Kasumi-1 (cell line): ENCODE measurements at regions not wholly inside any gene's neighbourhood (a gene's known extent, or its start where the extent isn't known, plus 50 kb on each side); places are given as distances from the start of the nearest gene placed in this dataset.

Source experiments
- DNase-seq, 2 experiments: peaks; one replicate each; lab custom pipeline; 2025; lab: John Stamatoyannopoulos, UW

DNA sequence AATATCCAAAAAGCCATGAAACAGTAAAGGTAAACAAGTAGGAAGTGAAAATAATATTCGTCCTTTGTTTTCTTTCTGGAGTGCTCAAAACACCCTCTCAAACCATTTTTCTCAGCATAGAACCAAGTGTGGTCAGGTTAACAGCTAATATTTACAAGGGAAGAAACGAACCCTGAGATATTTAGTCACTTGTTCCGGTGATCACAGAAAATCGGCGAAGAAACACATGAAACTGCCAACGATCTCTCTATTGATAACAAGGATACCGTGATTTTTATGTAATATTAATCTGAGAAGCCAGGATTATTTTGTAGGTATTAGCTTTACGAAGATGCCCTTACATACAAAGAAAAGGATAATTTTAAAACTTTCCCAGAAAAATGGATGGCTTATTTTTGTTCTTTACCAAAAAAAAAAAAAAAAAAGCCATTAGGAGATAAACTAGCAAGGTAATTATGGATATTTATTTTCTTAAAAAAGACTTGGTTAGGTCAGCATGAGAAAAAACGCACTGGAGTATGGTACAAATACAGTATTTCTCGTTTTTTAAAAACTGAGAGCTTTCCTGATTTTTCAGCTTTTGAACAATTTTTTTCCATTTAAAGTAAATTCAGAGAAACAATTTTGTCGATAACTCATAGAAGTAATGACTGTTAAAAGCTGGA is 107.3 kb upstream of the HNRNPU start:
- DNase-seq = peak in 1 of 2 experiments; percentile 53

DNA sequence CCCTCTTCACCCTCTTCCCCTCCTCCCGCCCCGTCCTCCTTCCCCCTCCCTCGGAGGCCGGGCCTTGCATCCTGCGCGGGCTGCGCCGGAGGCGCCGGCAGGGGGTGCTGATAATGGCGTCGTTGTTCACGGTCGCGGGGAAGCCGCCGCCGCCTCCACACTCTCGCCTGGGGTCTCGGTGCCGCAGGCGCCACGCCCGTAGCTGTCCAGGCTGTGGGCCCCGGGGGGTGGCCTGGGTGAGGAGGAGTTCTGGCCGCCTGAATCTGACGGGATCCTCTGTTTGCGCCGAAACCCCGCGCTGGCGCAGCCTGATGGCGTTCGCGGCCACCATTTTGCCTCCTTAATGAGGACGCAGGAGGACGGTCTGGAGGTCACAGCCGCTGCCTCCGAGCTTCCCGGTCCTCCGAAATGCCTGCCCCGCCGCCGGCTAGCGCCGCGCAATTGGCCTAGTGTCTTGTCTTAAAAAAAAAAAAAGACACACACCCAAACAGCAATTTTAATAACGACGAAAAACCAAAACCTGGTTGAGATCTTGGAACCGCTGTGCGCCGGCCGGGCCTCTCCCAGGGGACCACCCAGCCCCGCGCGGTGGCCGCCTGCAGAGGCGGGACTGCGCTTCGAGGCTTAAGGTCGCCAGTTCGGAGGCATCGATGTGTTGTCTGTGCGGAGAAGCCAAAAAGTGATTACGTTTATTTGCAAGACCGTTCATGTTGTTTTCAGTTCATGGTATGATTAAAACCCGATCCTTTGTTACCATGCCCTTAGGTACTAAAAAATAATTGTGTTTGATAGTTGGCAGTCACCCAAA is 106.6 kb upstream of the HNRNPU start:
- peak; percentile 89 to 90 for DNase-seq

DNA sequence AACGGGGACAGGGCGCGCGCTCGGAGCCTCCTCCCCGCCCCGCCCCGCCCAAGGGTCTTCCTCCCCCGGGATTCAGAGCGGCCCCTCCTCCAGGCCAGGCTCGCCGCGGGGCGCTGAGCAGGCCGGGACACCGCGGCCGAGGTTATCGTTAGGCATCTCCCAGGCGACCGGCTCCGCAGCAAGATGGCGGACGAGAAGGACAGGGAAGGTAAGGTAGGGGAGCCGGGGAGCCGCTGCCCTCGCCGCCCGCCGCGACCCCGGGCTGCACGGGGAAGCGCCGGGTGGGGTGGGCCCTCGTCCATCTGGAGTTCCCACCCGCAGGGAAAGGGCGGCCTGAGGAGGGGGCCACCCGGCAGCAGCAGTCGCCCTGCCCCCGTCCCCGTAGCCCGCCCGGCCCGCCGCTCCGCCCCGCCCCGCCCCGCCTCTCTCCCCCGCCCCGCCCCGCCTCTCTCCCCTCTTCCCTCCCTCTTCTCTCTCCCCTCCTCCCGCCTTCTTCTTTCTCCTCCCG is 105.9 kb upstream of the HNRNPU start:
- DNase-seq = peak; percentile 77 to 81

DNA sequence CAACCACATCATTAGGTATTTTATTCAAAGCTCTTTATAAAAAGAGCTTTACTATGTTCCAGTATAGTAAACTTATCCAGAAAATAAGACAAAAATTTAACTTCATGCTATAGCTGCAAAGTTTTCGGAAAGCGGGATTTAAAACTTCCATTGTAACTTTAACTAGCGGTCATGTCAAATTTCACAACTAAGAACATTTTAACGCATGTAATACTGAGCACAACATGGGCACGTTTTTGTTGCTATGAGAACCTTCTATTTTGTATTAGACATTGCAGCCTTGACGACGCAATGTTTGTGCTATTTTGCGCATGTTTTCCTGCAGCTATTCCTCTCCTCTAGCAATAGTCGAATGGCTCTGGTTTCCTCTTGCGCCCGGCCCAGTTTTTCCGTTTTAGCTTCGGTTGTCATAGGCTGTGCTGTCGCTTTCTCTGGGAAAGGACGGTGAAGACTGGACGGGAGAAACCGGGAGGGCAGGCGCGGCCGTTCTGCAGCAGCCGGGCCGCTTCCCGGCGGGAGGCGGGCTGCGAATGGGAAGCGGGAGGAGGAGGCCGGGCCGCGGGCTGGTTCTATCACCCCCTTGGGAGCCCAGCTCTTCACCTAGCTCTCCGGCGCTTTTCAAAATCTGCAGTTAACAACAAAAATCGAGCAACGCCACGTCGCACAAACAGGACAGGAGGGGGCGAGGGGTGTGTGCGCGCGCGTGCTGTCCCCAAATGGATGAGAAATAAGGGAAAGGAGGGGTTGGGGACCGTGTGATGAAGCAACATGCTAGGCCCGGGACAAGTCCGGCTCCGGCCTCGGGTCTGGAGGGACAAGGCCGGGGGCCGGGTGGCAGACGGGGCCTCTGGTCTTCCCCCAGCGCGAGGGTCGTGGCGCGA is 105.3 kb upstream of the HNRNPU start:
- DNase-seq = peak; percentile 83 to 84

DNA sequence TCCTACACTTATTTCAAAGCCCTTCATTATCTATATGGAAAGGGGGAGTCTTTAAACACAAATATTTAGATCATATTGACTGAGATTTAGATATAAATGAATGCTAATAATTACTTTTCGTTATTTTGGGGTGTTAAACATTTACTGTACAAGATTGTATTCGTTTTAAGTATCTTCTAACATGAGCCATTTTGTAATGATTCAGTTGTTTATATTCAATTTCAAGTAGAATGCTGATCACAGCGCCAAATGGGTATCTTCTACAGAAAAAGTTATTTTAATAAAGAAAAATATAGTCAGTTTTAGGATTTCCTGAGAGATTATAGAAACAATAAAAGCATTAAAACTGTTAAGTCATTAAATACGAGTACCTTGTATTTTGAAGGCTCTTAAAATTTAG is 104.5 kb upstream of the HNRNPU start:
- no peak for DNase-seq

DNA sequence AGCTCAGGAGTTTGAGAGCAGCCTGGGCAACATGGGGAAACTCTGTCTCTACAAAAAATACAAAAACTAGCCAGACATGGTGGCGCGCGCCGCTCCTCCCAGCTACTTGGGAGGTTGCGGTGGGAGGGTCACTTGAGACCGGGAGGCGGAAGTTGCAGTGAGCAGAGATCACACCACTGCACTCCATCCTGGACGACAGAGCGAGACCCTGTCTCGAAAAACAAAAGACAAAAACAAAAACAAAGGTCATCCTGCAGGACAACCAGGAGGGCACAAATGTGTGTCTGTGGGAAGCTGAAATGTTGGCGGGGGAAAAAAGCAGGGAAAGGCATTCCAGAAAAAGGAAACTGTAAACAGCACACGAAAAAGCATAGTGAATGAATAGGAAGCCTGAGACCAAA is 104.1 kb upstream of the HNRNPU start:
- no peak for DNase-seq

DNA sequence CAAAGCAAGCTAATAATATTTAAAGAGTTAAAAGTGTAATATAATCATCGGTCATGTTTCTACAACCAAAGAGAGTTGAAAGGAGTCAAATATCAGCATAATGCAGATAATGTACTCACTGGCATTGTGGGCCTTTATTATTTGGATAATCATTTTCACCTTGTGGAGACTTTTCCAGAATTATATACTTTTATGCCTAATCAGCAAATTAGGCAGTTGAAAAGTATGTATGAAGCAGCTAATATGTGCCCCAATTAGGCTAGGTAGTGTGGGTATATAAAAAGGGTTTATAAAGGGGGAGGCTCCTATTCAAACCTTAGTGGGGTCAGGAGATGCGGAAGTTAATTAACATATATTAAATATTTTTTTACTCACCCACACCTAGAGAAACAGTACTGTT is 102.8 kb upstream of the HNRNPU start:
- DNase-seq = no peak

DNA sequence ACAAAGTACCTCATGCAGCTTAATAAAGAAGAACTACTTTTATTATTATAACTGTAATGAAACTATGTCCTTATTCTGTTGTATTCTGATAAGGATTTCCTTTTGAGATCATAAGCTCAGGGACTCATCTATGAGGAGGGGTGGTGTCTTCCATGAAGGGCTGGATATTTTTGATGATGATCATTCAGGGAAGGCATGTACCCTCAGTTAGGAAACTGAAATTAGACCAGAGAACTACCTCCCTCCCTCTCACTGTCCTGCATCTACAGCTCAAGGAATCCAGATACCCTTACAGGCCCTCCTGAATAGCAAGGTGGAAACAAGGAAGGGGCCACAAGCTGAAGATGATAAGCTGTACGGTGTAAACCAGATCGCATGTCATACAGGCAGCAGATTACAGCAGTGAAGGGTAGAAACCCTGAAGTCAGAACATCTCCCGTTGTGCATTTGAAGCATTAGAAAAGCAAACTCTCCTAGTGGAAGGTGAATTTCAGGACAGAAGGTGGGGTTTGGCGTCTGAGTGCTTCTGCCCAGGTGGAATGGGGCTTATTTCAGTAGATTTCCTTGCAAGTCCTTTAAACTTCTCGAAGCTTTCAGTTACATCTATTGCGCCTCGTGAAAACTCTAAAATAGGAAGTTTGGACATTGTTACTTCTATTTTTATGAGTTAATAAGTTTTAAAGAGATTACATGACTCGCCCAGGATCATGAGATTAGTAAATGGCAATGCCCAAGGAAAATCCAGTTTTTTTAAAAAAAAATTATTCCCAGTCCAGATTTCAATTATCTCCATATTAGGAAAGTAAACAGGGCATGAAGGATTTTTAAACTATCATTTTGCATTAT is 101.1 kb upstream of the HNRNPU start:
- DNase-seq = no peak

DNA sequence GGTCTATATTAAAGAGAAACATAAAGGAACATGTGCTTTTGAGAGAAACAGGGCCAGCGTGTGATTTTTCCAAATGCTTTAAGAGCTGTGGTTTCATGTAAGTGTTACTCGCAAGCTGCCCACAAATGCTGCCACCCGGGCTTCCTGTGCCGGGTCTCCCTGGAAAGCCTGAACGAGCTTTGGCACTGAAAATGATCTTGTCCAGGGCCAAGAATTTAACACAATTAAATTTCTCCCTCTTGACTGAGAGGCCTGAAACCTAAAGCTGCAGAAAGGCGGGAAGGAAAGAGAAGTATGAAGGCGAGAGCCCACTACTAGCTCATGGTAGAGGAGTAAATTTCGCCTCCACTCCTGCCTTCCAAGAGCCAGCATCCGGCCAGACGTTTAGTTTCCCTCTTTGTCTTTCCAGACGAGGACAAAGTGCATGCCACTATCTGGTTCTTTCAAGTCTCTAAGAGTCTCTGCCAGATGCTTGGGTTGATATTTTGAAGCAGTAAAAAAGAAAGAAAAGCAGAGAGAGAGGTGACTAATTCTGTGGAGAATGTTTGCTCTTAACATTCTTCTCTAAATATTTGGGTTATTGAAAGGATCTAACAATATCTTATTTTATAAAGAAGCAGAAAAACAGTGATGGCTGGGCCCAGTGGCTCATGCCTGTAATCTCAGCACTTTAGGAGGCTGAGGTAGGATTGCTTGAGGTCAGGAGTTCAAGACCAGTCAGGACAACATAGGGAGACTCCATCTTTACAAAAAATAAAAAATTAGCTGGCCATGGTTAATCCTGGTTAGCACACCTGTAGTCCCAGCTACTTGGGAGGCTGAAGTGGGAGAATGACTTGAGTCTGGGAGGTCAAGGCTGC is 100.0 kb upstream of the HNRNPU start:
- DNase-seq = peak; percentile 34 to 43

DNA sequence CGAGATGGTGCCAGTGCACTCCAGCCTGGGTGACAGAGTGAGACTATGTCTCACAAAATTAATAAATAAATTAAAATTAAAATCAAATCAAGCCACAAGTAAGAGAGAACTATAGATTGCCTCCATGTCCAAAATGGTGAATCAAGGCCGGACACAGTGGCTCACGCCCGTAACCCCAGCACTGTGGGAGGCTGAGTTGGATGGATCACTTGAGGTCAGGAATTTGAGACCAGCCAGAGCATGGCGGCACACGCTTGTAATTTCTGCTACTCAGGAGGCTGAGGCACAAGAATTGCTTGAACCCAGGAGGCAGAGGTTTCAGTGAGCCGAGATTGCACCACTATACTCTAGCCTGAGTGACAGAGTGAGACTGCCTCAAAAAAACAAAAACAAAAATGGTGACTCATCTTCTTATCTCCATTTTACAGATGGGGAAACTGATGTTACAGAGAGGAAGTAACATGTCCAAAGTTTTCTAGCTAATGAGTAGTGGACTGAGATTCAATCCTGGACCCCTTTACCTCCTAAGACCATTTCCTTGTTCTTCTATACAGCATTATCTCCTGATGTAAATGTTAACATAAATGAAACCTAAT is 99.0 kb upstream of the HNRNPU start:
- DNase-seq = no peak

DNA sequence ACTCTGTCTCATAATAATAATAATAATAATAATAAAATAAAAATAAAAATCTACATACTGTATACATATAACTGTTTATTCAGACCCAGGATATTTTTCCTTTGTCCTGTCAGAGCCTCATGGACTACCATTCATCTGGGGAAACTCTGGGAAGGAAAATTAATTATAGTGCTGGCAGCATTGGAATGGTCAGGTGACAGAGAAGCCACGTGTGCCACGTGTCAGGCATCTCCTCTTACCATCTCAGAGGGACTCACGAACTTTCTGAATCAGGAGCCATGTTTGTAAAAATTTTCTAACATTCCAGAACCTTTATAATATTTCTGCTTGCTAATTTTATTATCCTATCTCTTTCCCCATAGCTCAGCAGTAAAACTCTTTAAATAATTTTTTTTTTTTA is 97.8 kb upstream of the HNRNPU start:
- DNase-seq = no peak

DNA sequence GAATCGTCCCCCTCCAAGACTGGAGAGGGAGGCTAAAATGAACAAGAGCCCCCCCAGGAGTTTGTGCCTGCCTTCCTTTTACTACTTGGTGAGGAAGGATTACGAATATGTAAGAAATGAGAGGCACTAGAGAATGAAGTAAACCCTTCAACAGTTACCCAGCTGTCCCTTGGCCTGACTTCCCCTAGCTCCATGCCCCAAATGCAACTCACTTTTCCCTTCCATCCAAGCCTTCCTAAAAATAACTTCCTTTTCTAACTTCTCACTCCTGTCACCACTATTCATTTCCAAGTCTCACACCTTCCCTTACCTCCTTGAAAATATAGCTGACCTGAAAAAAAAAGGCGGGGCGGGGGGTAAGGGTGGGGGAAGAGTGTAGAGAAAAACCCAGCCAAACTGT is 96.6 kb upstream of the HNRNPU start:
- DNase-seq = no peak

DNA sequence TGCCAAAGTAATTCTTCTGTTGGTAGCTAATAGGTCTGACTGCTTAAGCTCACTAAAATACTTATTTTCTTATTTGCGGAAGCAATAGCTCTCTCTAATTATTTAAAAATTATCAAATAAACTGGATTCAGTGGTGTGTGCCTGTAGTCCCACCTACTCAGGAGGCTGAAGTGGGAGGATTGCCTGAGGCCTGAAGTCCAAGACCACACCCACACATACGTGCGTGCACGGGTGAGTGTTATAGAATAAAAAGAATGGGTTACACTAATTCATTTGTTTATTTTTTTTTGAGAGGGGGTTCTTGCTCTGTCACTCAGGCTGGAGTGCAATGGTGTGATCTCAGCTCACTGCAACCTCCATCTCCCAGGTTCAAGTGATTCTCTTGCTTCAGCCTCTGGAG is 94.2 kb upstream of the HNRNPU start:
- no peak for DNase-seq

DNA sequence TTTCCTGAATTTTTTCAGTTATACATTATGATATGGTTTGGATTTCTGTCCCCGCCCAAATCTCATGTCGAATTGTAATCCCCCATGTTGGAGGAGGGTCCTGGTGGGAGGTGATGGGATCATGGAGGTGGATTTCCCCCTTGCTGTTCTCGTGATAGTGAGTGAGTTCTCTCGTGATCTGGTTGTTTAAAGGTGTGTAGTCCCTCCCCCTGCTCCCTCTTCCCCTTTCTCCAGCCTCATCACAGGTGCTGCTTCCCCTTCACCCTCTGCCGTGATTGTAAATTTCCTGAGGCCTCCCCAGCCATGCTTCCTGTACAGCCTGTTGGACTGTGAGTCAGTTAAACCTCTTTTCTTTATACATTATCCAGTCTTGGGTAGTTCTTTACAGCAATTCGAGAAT is 93.2 kb upstream of the HNRNPU start:
- no peak for DNase-seq

DNA sequence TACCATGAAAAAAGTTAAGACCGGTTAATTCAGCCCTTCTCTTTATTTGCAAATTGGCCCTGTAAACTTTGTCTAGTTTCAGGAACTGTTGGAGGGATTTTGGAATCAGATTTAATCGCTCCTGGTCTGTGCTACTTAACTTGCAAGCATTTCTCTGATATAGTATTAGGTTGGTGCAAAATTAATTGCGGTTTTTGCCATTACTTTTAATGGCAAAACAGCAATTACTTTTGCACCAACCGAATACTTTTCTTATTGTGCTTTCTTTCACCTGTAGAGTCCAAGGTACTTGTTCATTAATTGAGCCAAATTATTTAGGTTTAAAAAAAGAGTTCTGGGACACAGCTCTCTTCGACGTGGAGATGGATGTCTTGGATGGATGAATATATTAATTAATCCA is 92.8 kb upstream of the HNRNPU start:
- no peak for DNase-seq

DNA sequence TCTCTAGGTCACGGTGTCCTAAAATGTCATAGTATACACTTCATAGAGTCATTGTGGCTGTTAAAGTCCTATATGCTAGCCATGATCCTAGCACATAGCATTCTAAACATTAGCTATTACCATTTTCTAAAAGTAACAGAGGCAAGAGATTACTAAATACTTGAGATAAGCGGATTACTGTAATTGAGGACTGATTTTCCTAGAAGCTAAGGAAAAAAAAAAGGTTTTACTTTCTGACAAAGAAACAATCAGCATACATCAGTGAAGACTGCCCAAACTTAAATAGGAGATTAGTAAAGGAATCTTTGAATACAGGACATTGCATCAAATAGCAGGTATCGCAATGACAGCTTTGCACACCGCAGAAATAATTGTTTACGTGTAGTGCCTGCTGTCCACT is 91.3 kb upstream of the HNRNPU start:
- no peak for DNase-seq

DNA sequence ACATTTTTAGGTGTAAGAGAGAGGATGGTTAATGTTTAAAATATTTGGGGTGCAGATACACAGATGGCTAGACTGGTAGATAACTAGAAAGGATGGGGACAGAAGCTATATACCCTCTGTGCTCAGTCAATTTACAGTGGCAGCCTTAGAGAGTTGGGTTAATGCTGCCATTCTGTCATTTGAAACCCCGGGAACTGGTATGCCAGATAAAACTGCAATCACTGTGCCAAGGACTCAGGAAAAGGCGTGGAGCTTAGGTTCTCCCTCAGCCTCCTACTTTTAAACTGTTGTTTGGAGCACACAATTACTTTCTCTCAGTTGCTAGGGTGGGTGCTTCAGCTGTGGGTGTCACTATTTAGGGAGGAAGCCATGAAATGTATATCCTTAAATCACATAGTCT is 90.0 kb upstream of the HNRNPU start:
- DNase-seq = no peak

DNA sequence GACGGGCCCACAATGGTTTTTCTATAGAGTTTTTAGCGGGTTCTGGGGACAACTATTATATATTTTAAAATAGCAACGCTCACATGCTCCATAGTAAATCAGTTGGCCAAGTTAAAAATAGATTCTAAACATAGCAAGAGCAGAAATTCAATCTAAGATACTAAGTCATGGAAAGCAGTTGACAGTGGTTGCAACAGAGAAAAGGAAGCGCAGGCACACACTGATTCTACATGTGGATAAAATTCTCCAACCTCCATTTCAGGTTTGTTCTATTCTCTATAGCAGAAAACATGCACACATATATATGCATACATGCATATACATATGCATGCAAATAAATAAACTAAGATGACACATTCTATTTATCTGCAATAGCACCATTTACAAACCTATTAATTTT is 89.6 kb upstream of the HNRNPU start:
- no peak for DNase-seq

DNA sequence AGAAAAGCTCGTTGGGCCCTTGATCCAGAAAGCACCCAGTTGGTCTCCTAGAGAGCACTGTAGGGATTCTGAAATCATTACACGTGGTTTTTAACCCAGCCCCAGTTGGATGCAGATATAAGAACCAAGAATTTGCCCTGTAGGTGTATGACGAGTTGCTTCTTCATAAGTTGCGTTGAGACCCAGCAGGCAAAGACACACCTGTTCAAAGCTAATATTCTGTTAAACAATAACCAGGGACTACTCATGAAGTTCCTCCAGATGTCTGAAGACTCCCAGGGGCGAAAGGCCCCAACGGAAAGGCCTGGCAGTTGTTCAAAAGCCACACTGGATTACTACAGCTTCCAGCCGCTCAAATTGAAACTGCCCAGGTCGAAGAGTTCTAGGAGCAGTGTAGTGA is 88.6 kb upstream of the HNRNPU start:
- no peak for DNase-seq

DNA sequence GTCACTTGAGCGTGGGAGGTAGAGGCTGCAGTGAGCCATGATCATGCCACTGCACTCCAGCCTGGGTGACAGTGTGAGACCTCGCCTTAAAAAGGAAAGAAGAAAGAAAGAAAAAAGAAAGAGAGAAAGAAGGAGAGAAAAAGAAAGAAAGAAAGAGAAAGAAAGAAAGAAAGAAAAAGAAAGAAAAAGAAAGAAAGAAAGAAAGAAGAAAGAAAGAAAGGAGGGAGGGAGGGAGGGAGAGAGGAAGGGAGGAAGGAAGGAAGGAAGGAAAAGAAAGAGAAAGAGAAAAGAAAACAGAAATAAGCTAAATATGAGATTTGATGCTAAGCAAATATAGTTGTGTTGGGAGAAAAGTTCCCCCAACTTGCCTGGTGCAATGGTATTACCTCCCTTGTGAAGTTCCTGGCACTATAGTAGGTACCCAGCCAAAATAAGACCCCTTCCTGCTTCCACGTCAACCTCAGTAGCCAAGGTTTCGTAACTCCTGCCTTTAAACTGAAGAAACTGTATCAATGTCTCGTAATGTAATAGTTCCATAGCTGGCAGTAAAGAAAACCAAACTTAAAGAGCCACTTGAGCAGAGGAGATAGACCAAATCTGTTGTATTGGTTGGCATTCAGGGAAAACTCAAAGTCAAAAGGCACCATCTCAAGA is 88.1 kb upstream of the HNRNPU start:
- DNase-seq = no peak
